PC-3 (cell line): ENCODE measurements at regions not wholly inside any gene's neighbourhood (a gene's known extent, or its start where the extent isn't known, plus 50 kb on each side); places are given as distances from the start of the nearest gene placed in this dataset.

Source experiments
- EZH2phosphoT487 ChIP-seq: fragments of 300-600 bp; sonication (generic); IDR thresholded peaks from 2 replicates; pipeline ENCODE4 v1.6.1; 2018; ENCODE audit warnings: mild to moderate bottlenecking, antibody characterized with exemption, low read length, borderline replicate concordance
- TF ChIP-seq, protein P1 (sequence below): fragments of 300-600 bp; sonication (generic); conservative IDR thresholded peaks from 2 replicates; pipeline ENCODE4 v1.5.1; 2017; ENCODE audit warnings: antibody characterized with exemption, low read depth, mild to moderate bottlenecking, low read length

DNA sequence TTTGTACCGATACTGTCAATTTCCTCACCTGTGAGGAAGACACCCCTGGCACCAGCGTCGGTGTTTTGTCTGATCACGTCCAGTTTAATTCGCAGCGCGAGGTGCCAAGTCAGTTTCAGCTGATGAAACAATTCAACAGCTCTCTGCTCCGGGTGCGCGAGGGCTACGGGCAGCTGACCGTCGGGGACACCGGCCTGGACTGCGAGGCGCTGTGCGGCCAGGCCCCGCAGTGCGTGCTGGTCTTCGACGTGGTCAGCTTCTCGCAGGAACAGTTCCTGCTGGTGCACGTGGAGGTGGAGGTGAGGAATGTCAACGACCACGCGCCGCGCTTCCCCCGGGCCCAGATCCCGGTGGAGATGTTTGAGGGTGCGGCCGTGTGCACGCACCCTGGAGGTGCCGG lies 171.5 kb downstream of the OLFM4 start:
- TF ChIP-seq, protein P1, sequence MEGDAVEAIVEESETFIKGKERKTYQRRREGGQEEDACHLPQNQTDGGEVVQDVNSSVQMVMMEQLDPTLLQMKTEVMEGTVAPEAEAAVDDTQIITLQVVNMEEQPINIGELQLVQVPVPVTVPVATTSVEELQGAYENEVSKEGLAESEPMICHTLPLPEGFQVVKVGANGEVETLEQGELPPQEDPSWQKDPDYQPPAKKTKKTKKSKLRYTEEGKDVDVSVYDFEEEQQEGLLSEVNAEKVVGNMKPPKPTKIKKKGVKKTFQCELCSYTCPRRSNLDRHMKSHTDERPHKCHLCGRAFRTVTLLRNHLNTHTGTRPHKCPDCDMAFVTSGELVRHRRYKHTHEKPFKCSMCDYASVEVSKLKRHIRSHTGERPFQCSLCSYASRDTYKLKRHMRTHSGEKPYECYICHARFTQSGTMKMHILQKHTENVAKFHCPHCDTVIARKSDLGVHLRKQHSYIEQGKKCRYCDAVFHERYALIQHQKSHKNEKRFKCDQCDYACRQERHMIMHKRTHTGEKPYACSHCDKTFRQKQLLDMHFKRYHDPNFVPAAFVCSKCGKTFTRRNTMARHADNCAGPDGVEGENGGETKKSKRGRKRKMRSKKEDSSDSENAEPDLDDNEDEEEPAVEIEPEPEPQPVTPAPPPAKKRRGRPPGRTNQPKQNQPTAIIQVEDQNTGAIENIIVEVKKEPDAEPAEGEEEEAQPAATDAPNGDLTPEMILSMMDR = no peak
- no peak for TF ChIP-seq EZH2phosphoT487
